ENCODE measurements at regions not wholly inside any gene's neighbourhood (a gene's known extent, or its start where the extent isn't known, plus 50 kb on each side); places are given as distances from the start of the nearest gene placed in this dataset.
"Not testable (repeated sequence)": the region's sequence is repeated elsewhere in the genome, so short reads cannot be mapped to it uniquely, and the experiment has no call there.

DNA sequence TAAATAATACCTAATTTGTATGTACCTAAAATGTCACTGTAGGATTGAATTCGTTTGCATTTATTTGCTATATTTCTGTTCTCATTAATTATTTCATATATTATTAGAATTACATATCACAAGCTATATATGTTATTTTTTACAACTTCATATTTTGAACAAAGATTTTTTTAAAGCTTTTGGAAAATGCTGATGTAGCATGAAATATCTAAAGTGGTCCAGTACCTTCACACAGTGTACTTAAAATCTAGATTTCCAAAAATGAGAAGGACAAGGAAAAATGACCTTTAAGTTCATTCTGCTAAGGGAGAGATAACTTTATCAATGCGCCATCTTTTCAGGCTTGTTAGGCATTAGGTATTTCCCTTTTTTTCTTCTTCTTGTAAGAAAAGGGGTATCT, 71.8 kb downstream of the LARP7 start:
- no peak for DNase-seq (ENCODE audit: low read depth in 2 of 2)

DNA sequence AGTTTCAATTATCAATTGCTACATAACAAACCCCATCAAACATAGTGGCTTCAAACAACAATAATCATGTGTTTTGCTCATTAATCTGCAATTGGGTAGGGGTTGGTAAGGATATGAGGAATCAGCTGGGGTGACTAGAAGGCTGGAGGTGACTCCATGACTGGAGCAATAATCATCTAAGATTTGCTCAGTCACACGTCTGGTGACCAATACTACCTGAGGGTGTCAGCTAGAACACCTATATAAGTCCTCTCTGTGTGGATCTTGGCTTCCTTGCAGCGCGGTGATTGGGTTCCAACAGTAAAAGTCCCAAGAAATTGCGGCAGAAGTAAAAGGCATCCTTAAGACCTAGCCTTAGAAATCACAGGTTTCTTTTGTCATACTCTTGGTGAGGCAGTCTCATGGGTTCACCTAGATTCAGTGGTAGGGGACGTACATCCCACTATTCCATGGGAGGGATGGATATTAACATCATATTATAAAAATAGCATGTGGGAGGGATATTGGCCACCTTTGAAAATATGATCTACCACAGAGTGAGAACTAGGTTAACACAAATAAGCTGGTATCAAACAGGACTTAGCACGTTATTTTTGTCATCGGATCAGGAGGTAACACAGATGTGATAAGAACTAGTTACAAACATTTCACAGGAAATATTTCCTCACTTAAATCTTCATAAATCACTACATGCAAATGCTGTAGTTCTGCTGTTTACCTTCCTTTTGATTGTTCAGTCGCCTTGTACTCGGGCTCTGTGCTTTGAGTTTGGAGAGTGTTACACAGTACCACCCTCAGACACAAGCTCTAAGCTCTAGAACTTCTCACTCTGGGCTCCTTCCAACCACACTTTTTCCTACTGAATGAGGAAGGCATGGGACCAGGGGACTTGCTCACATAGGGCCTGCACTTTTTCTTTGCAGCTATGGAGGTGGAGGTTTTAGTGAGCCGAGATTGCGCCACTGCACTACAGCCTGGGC, 78.3 kb downstream of the LARP7 start:
- no peak for DNase-seq (ENCODE audit: low read depth in 2 of 2)

DNA sequence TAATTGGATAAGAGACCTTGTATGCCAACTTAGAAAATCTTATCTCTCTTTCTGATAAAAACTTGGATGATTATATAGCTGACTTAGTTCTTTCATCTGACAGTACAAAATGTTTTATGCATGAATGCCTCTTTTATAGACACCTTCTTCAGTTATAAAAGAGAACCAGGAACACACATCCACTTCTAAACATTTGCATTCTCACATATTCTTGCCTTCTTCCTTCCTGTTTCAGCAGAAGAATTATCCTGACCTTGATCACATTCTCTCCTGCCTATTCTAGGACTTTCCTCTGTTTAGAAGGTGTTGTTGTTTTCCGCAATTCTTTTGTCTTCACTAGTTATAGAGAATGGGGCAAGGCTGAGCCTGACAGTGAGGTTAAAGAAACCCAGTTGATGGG, 80.9 kb downstream of the LARP7 start:
- no peak for DNase-seq (ENCODE audit: low read depth in 2 of 2)

DNA sequence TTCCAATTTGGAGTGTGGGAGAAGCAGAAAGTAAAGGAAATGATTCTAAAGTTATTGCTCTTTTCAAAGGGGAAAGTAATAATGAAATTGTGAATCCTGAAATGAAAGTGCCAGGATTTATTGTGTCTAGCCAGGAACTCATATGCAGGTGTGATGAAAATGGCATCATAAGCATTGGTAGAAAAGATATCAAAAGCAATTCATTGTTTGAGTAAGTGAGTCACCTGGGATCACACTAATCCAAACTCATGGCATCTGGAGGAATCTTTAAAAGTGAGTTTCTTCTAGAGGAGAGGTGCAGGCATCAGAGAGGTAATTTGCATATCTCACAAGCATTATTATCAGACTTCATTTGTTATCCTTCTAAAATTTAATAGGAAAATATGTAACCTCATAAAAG, 84.7 kb downstream of the LARP7 start:
- DNase-seq (ENCODE audit: low read depth in 2 of 2) = no peak

DNA sequence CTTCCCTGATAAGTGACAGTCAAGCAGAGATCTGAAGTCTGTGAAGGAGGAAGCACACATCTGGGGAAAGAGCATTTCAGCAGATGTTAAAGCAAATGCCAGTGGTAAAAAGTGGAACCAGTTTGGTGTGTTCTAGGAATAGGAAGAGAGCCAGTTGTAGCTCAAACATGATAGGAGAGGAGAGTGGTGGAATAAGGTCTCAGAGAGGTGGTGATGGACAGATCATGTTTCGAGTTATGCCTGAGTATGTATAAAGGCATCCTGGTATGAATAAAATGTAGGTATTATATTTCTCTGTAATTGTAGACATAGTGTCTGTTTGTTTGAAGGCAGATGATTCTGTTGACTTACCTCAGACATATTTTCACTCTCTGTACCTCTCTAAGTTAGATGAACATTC, 89.1 kb downstream of the LARP7 start:
- no peak for DNase-seq (ENCODE audit: low read depth in 2 of 2)

DNA sequence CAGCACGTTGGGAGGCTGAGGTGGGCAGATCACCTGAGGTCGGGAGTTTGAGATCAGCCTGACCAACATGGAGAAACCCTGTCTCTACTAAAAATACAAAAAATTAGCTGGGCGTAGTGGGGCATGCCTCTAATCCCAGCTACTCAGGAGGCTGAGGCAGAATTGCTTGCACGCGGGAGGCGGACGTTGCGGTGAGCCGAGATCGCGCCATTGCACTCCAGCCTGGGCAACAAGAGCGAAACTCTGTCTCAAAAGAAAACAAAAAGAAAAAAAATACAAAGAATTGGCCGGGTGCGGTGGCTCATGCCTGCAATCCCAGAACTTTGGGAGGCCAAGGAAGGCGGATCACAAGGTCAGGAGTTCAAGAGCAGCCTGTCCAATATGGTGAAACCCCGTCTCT, 90.8 kb downstream of the LARP7 start:
- not testable (repeated sequence) for DNase-seq (ENCODE audit: low read depth in 2 of 2)

DNA sequence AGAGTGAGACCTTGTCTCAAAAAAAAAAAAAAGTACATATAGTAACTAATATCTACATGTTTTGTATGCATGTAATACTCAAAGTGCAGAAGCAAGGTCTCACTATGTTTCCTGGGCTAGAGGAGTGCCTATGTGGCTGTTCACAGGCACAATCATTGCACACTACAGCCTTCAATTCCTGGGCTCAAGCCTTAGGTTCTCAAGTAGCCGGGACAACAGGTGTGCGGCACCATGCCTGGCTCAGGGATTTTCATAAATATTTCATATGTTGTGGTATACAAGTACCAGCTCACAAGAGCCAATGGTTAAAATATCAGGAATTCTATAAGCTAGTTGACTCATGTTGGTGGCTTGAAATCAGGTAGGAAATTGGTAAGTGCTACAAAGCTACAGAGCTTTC, 94.8 kb downstream of the LARP7 start:
- no peak for DNase-seq (ENCODE audit: low read depth in 2 of 2)

DNA sequence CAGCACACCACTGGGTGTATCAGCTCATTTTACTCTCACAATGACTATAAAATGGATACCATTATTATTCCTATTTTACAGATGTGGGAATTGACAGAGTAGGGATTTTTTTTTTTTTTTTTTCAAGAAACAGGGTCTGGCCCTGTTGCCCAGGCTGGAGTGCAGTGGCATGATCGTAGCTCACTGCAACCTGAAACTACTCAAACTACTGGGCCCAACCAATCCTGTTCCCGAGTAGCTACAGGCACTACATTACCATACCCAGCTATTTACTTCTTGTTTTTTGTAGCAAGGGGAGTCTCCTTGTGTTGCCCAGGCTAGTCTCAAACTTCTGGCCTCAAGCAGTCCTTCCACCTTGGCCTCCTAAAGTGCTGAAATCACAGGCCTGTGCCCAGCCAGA, 95.2 kb downstream of the LARP7 start:
- no peak for DNase-seq (ENCODE audit: low read depth in 2 of 2)

DNA sequence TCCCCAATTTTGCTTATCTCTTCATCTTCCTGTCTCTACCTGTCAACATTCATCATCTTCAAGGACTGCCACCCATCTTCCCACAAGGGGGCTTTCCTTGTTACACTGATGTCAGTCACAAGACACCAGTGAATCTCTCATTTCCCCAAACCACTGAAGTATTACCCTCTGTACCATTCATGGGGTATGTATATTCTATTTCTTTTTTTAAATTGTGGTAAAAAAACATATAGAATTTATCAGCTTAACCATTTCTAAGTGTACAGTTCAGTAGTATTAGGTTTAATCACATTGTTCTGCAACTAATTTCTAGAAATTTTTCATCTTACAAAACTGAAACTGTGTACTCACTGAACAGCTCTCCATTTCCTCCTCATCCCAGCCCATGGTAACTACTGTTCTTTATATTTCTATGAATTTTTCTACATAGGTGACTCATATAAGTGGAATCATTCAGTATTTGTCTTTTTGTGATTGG, 98.6 kb downstream of the LARP7 start:
- peak in 1 of 2 donors; percentile 5 for DNase-seq (ENCODE audit: low read depth in 2 of 2)

DNA sequence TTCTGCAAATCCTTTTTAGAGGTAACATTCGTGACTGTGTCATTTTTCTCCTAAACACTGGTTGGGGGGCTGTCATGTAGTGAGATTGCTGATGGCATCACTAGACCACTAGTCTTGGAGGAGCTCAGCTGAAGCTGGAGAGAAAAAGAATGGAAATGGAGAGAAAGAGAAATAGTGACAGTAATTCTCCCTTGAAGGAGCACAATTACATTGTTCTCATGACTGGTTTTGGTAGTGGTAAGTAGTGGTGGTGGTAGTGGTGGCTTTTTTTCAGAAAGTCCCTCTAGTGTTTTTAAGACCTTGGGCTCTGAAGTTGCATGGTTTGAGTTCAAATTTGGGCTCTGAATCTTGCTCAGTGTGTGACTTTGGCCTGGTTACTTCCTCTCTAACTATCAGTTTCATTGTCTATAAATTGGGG, 99.8 kb downstream of the LARP7 start:
- no peak for DNase-seq (ENCODE audit: low read depth in 2 of 2)

DNA sequence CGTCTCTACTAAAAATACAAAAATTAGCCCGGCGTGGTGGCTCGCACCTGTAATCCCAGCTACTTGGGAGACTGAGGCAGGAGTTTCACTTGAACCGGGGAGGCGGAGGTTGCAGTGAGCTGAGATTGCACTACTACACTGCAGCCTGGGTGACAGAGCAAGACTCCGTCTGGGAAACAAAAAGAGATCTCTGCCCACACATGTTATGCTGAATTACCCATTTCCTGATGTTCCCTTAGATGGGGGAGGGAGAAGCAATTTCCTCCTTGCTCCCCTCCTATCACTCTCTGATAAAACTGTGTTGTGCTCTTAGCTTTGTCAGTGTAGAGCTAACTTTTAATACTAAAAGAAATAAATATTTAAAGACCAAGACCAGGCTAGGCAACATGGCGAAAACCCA, 102.5 kb downstream of the LARP7 start:
- no peak for DNase-seq (ENCODE audit: low read depth in 2 of 2)

DNA sequence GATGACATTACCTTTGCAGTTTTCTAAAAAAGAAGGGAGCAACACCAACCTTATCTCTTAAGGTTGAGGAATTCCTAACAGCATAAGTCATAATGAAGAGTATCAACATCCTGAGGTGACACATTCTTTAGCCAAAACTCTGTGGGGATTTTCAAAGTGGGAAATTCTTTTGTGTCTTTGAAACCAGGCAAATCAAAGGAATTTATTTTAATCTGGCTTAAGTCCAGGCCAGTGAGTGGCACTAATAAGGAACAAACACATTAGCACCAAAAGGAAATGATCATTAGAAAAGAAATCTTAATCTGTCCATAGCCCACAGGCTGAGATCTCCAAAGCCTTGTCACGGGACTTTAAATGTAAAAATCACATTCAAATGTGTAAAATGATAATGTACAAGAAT, 110.1 kb downstream of the LARP7 start:
- DNase-seq (ENCODE audit: low read depth in 2 of 2) = no peak

DNA sequence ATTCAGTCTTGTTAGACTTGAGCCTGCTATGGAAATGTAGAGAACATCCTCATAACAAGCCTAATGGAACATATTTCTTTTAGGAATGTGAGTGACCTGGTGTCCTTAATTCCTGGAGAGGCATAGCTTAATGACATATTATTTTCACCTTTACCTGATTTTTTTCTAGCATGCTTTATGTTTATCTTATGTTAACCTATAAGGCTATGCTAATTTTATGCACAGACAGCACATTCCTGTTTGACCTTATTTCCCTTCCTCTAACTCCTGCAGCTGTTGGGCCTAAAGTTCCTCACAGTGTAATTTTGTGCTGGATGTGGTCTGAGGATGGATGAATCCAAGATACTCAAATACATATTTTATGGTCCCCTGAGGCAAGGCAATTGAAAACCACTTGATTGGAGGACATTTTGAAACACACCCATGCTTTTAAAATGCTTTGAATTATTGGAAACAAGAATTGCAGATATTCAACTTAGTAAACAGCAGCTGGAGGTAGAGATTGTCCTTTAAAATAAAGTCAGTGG, 111.5 kb downstream of the LARP7 start:
- no peak for DNase-seq (ENCODE audit: low read depth in 2 of 2)

DNA sequence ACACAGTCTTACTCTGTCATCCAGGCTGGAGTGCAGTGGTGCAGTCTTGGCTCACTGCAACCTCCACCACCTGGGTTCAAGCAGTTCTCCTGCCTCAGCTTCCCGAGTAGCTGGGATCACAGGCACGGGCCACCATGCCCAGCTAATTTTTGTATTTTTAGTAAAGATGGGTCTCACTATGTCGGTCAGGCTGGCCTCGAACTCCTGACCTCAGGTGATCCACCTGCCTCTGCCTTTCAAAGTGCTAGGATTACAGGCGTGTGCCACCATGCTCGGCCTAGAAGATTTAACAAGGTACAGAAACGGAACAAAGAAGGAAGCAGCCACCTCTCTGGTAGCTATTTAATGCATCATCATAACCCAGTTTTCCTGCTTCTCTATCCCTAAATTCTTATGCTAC, 113.8 kb downstream of the LARP7 start:
- not testable (repeated sequence) for DNase-seq (ENCODE audit: low read depth in 2 of 2)

DNA sequence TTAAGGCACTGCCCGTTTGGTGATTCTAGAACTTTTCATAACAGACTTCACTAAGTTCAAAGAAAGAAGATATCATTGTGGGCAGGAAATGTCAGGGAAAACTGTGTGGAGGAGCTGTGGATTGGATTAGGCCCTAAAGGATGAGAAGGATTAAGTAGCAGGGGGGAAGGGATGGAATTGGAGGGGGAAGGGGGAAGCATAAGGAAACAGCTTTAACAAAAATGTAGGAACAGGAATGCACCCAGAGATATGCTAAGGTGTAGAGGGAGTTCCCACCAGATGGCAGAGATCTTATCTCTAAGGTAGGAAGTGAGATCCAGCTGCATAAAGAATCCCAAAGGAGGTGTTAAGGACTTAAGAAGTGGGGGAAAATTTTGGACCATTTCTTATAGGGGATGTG, 114.5 kb downstream of the LARP7 start:
- no peak for DNase-seq (ENCODE audit: low read depth in 2 of 2)

DNA sequence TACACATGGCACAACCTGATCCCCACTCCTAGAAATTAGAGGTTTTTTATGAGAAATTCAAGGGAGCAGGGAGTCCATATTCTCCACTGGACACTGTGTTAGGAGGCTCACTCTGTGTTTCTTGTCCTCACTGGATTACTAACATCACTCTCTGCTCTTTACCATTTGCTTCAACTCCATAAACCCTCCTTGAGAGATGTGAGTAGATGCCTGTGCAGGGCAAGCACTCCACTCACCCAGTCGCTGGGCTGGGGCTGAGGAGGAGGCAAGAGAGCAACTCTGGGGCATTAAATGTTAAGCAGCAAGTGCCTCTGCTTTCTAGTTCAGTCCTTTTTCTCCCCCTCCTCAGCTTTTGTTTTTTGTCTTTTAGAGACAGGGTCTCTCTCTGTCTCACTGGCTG, 115.1 kb downstream of the LARP7 start:
- DNase-seq (ENCODE audit: low read depth in 2 of 2) = no peak

DNA sequence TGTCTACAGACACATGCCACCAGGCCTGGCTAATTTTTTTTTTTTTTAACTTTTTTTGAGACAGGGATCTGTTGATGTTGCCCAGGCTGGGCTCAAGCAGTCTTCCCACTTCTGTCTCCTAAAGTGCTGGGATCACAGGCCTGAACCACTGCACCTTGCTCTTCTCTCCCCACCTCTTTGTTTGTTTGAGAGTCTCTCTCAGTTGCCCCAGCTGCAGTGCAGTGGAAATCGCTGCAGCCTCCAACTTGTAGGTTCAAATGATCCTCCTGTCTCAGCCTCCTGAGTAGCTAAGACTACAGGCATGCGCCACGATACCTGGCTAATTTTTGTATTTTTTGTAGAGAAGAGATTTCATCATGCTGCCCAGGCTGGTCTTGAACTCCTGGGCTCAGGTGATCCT, 115.6 kb downstream of the LARP7 start:
- DNase-seq (ENCODE audit: low read depth in 2 of 2) = no peak

DNA sequence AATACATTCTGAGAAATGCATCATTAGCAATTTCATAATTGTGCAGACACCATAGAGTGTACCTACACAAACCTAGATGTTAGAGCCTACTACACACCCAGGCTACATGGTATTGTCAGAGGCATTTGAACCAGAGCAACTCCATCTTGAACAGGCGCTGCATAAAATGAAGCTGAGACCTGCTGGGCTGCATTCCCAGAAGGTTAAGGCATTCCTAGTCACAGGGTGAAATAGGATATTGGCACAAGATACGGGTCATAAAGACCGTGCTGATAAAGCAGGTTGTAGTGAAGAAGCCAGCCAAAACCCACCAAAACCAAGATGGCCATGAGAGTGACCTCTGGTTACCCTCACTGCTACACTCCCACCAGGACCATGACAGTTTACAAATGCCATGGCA, 116.4 kb downstream of the LARP7 start:
- no peak for DNase-seq (ENCODE audit: low read depth in 2 of 2)

DNA sequence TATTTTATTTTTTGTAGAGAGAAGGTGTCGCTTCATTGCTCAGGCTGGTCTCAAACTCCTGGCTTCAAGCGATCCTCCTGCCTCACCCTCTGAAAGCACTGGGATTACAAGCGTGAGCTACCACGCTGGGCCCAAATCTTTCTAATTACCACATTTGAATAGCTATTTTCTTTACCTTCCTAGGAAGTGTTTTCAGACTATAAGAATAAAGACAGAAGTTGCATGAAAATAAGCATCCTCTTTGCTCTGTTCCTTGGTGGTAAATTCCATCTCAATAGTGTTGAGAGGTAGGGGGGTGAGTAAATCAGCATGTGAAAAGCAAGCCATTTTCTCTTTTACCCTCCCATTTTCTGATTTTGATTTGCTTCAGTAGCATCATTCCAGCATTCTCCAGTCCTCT, 122.4 kb downstream of the LARP7 start:
- no peak for DNase-seq (ENCODE audit: low read depth in 2 of 2)

DNA sequence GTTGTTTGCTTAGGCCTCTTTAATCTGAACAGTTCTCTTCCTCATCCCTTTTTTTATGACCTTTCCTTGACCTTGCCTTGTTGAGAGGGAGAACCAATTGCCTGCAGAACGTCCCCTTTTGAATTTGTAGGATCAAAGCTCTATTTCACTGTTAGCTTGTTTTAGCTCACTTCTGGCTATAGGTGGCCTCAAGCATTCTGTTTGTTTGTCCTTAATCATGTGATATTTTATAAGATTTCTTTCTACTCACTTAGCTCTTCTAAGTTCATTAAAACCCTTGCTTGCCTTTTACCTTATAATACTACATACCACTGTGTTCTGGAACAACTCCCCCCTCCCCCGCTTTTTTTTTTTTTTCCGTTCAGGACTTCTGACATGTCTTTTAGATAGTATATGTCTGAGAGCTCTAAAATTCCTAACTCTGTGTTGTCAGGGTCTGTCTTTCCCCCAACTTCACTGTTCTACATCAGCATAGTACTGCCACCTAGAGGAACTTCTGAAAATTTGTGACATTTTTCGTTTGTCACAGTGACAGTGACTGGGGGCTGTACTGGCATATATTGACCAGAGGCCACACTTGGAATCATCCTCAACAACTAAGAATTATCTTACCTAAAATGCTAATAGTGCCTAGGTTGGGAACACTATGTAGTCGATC, 128.5 kb downstream of the LARP7 start:
- DNase-seq (ENCODE audit: low read depth in 2 of 2) = no peak

DNA sequence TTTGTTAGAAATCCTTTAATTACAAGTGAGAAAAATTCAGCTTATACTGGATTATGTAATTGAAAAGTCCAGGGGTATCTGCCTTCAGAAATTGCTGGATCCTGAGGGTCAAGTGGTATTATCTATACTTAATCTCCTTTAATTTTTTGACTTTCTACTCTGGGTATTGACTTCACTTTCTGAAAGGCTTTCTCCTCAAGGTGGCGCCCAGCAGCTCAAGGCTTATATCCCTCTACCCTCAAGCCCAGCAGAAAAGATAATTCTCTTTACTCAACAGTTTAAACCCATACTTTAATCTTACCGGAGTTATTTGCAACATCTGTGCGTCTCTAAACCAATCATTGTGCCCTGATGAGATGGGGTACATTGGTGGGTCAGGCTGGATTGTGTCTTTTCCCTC, 129.5 kb downstream of the LARP7 start:
- DNase-seq (ENCODE audit: low read depth in 2 of 2) = no peak

DNA sequence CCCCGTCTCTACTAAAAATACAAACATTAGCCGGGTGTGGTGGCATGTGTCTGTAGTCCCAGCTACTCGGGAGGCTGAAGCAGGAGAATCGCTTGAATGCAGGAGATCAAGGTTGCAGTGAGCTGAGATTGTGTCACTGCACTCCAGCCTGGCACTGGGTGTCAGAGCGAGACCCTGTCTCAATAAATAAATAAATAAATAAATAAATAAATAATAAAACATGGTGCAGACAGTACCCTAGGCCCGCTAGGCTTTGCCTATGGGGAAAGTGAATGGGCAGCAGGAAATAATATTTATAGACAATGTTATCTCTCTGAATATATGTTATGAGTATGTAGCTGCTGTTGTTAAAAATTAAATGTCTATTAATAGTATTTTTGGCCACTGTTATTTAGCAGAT, 130.4 kb downstream of the LARP7 start:
- DNase-seq (ENCODE audit: low read depth in 2 of 2) = no peak

DNA sequence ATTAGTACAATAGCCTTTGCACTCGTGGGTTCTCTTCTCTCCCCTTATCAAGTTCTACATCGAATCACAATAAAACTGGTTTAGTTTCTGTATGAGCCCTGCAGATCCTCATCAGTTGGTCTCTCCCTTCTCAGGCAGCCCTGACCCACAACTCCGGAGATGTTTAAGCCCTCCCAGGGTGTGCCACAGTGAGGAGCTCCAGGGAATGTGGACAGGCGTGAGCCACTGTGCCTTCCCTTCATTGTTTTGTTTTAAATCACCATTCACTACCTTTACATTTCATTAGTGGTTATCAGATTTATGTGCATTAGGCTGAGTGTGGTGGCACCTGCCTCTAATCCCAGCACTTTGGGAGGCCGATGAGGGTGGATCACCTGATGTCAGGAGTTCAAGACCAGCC, 133.2 kb downstream of the LARP7 start:
- DNase-seq (ENCODE audit: low read depth in 2 of 2) = no peak
